ENCODE measurements at regions not wholly inside any gene's neighbourhood (a gene's known extent, or its start where the extent isn't known, plus 50 kb on each side); places are given as distances from the start of the nearest gene placed in this dataset.

DNA sequence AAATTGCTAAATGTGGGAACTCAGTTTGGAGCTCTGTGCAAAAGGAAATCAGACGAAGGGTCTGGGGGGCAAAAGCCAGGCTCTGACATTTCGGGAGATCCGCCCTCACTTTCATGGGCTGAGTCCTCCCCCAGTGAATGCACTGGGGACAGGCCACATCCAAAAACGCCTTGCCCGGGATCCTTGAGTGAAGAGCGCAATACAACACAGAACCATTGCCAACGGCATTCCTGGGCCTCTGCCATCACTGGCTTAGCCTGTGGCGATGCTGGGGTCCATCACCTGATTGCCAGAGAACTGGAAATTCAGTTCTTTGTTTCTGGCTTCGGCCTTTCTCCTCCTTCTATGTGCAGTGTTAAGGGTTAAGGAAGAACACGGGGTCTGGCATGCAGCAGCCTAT lies 297.9 kb downstream of the SHANK2 start:
- CTCF ChIA-PET: no interaction called here
- no peak for DNase-seq
- Mint-ChIP-seq H3K27ac (no peak overlapping the region), H3K9me3 (peaks cover 10% of the 10 kb centered on the region), H3K4me3 (no peak overlapping the region), H3K27me3 (peaks cover 3% of the 10 kb centered on the region), H3K36me3 (ENCODE audit: low read depth) (no peaks in the 10 kb centered on the region), H3K4me1 (no peaks in the 10 kb centered on the region)
- ATAC-seq (ENCODE audit: low read depth): no peak
- TF ChIP-seq, protein P1, sequence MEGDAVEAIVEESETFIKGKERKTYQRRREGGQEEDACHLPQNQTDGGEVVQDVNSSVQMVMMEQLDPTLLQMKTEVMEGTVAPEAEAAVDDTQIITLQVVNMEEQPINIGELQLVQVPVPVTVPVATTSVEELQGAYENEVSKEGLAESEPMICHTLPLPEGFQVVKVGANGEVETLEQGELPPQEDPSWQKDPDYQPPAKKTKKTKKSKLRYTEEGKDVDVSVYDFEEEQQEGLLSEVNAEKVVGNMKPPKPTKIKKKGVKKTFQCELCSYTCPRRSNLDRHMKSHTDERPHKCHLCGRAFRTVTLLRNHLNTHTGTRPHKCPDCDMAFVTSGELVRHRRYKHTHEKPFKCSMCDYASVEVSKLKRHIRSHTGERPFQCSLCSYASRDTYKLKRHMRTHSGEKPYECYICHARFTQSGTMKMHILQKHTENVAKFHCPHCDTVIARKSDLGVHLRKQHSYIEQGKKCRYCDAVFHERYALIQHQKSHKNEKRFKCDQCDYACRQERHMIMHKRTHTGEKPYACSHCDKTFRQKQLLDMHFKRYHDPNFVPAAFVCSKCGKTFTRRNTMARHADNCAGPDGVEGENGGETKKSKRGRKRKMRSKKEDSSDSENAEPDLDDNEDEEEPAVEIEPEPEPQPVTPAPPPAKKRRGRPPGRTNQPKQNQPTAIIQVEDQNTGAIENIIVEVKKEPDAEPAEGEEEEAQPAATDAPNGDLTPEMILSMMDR (IDR thresholded peaks at IDR 0.05): no peak
- POLR2A ChIA-PET: no interaction called here
- intact Hi-C loops (cut with micrococcal nuclease): no loop called here
